ENCODE measurements at regions not wholly inside any gene's neighbourhood (a gene's known extent, or its start where the extent isn't known, plus 50 kb on each side); places are given as distances from the start of the nearest gene placed in this dataset.

GRCh38 chr10:130809761-130810515, 501.6 kb downstream of the TCERG1L start:
- Histone ChIP-seq H3K9me1 (ENCODE audit: control insufficient read depth, extremely low read depth, insufficient read depth, low read length) (no peaks in the 10 kb centered on the region), H2AFZ (ENCODE audit: control insufficient read depth, low read length) (no peak overlapping the region), H3K27me3 (ENCODE audit: control insufficient read depth, extremely low read depth, insufficient read depth, low read length) (no peaks in the 10 kb centered on the region), H3K9ac (ENCODE audit: control insufficient read depth, extremely low read depth, insufficient read depth, low read length) (no peak overlapping the region), H3K79me2 (ENCODE audit: control insufficient read depth, insufficient read depth, low read length) (no peaks in the 10 kb centered on the region), H4K20me1 (ENCODE audit: control insufficient read depth, extremely low read depth, insufficient read depth, low read length) (no peaks in the 10 kb centered on the region), H3K4me2 (ENCODE audit: control insufficient read depth, extremely low read depth, insufficient read depth, low read depth, low read length) (no peak overlapping the region), H3K36me3 (ENCODE audit: control insufficient read depth in 2 of 2, extremely low read depth in 1 of 2, insufficient read depth in 2 of 2, low read length in 2 of 2) (no peaks in the 10 kb centered on the region), H3K27ac (ENCODE audit: control insufficient read depth, insufficient read depth, low read length) (no peak overlapping the region), H3K4me3 (ENCODE audit: control insufficient read depth in 2 of 3, extremely low read depth in 1 of 3, insufficient read depth in 2 of 3, low read depth in 1 of 3, low read length in 3 of 3) (no peak overlapping the region), H3K9me3 (ENCODE audit: control insufficient read depth, low read depth, low read length) (peaks cover 9% of the 10 kb centered on the region), H3K4me1 (ENCODE audit: control insufficient read depth, extremely low read depth, insufficient read depth, low read length) (no peaks in the 10 kb centered on the region)
- FAIRE-seq = no peak
- dilution Hi-C loops (cut with MboI; ENCODE audit: extremely low pct_ligation_motif_present, low sequenced_read_pairs) = no loop called here
- TF ChIP-seq EZH2 (IDR thresholded peaks at IDR 0.05; ENCODE audit: low read length) = no peak
- no peak for TF ChIP-seq CTCF (optimal IDR thresholded peaks at IDR 0.05 in 1 of 3, IDR thresholded peaks at IDR 0.05 in 1 of 3, conservative IDR thresholded peaks at IDR 0.05 in 1 of 3; ENCODE audit: extremely low read depth in 1 of 3, insufficient read depth in 2 of 3, low read length in 3 of 3)
- no peak for DNase-seq (ENCODE audit: low read depth, low spot score)

GRCh38 chr10:130810856-130811255, 500.7 kb downstream of the TCERG1L start:
- Histone ChIP-seq H4K20me1 (ENCODE audit: control insufficient read depth, extremely low read depth, insufficient read depth, low read length) (no peaks in the 10 kb centered on the region), H3K4me2 (ENCODE audit: control insufficient read depth, extremely low read depth, insufficient read depth, low read depth, low read length) (no peak overlapping the region), H2AFZ (ENCODE audit: control insufficient read depth, low read length) (no peak overlapping the region), H3K4me3 (ENCODE audit: control insufficient read depth in 2 of 3, extremely low read depth in 1 of 3, insufficient read depth in 2 of 3, low read depth in 1 of 3, low read length in 3 of 3) (no peak overlapping the region), H3K9ac (ENCODE audit: control insufficient read depth, extremely low read depth, insufficient read depth, low read length) (no peak overlapping the region), H3K79me2 (ENCODE audit: control insufficient read depth, insufficient read depth, low read length) (no peaks in the 10 kb centered on the region), H3K27me3 (ENCODE audit: control insufficient read depth, extremely low read depth, insufficient read depth, low read length) (no peaks in the 10 kb centered on the region), H3K36me3 (ENCODE audit: control insufficient read depth in 2 of 2, extremely low read depth in 1 of 2, insufficient read depth in 2 of 2, low read length in 2 of 2) (no peaks in the 10 kb centered on the region), H3K4me1 (ENCODE audit: control insufficient read depth, extremely low read depth, insufficient read depth, low read length) (no peaks in the 10 kb centered on the region), H3K9me3 (ENCODE audit: control insufficient read depth, low read depth, low read length) (peaks cover 9% of the 10 kb centered on the region), H3K27ac (ENCODE audit: control insufficient read depth, insufficient read depth, low read length) (no peak overlapping the region), H3K9me1 (ENCODE audit: control insufficient read depth, extremely low read depth, insufficient read depth, low read length) (no peaks in the 10 kb centered on the region)
- TF ChIP-seq CTCF (optimal IDR thresholded peaks at IDR 0.05 in 1 of 3, IDR thresholded peaks at IDR 0.05 in 1 of 3, conservative IDR thresholded peaks at IDR 0.05 in 1 of 3; ENCODE audit: extremely low read depth in 1 of 3, insufficient read depth in 2 of 3, low read length in 3 of 3) = no peak
- TF ChIP-seq EZH2 (IDR thresholded peaks at IDR 0.05; ENCODE audit: low read length) = no peak
- FAIRE-seq (no peak), DNase-seq (ENCODE audit: low read depth, low spot score) (no peak)
- dilution Hi-C loops (cut with MboI; ENCODE audit: extremely low pct_ligation_motif_present, low sequenced_read_pairs) = no loop called here
